SK-N-SH (cell line): ENCODE measurements at regions not wholly inside any gene's neighbourhood (a gene's known extent, or its start where the extent isn't known, plus 50 kb on each side); places are given as distances from the start of the nearest gene placed in this dataset.

Source experiments
- SMC3 ChIP-seq: IDR thresholded peaks from 2 replicates; pipeline ENCODE4 v1.6.1; 2012; ENCODE audit warnings: low read depth, low read length, improper control_type of control experiment
- TCF12 ChIP-seq: IDR thresholded peaks from 2 replicates; pipeline ENCODE4 v1.4.0; 2012
- TF ChIP-seq, protein P1 (sequence below): fragments of 200-600 bp; sonication (generic); IDR thresholded peaks from 2 replicates; pipeline ENCODE4 v1.6.1; 2017; ENCODE audit warnings: antibody characterized with exemption, mild to moderate bottlenecking, moderate library complexity
- TF ChIP-seq, protein P2 (sequence below): fragments of 150-350 bp; IDR thresholded peaks from 2 replicates; pipeline ENCODE4 v1.6.1; 2017; ENCODE audit warnings: antibody characterized with exemption, low read length, low read depth, borderline replicate concordance

DNA sequence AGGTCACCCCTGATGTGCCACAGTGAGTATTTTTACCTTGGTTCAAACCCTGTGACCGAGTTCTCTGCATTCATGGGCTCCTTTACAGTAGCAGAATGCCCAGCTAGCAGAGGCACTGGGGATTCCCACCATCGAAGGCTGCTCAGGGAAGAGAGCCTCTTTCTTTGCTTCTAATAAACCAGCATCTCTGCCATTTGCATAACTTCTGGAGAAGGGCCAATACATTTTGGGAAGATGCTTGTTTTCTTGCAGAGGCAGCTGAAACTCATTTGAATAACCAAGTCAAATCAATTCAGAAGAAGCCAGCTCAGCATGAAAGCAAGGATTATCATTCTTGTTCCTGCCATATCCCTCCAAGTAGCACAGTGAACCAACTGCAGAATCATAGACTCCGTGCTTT lies 82.9 kb upstream of the WDR11 start:
- TF ChIP-seq, protein P1, sequence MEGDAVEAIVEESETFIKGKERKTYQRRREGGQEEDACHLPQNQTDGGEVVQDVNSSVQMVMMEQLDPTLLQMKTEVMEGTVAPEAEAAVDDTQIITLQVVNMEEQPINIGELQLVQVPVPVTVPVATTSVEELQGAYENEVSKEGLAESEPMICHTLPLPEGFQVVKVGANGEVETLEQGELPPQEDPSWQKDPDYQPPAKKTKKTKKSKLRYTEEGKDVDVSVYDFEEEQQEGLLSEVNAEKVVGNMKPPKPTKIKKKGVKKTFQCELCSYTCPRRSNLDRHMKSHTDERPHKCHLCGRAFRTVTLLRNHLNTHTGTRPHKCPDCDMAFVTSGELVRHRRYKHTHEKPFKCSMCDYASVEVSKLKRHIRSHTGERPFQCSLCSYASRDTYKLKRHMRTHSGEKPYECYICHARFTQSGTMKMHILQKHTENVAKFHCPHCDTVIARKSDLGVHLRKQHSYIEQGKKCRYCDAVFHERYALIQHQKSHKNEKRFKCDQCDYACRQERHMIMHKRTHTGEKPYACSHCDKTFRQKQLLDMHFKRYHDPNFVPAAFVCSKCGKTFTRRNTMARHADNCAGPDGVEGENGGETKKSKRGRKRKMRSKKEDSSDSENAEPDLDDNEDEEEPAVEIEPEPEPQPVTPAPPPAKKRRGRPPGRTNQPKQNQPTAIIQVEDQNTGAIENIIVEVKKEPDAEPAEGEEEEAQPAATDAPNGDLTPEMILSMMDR = no peak
- TF ChIP-seq TCF12 (no peak), SMC3 (no peak)
- TF ChIP-seq, protein P2, sequence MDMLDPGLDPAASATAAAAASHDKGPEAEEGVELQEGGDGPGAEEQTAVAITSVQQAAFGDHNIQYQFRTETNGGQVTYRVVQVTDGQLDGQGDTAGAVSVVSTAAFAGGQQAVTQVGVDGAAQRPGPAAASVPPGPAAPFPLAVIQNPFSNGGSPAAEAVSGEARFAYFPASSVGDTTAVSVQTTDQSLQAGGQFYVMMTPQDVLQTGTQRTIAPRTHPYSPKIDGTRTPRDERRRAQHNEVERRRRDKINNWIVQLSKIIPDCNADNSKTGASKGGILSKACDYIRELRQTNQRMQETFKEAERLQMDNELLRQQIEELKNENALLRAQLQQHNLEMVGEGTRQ = no peak
